Activated T-helper 17 cell treated with anti-CD3 and anti-CD28 coated beads, Interleukin-2, amount 50 U/mL, for 72 hours (primary cell): ENCODE measurements at regions not wholly inside any gene's neighbourhood (a gene's known extent, or its start where the extent isn't known, plus 50 kb on each side); places are given as distances from the start of the nearest gene placed in this dataset.

ENCODE experiments used
- ATAC-seq: fragments of 150-1000 bp; cut with Tn5 transposase; replicated peaks from 2 replicates; pipeline ENCODE4 v1.10.0; 2021; ENCODE audit warnings: mild to moderate bottlenecking, moderate library complexity
- H3K27ac Mint-ChIP-seq: one replicate; pipeline ENCODE4 v1.8.0; 2022; ENCODE audit warnings: mixed read lengths
- H3K27me3 Mint-ChIP-seq: one replicate; pipeline ENCODE4 v1.8.0; 2022; ENCODE audit warnings: mixed read lengths
- H3K36me3 Mint-ChIP-seq: one replicate; pipeline ENCODE4 v1.8.0; 2022; ENCODE audit warnings: low read depth, mild to moderate bottlenecking, mixed read lengths
- H3K4me1 Mint-ChIP-seq: one replicate; pipeline ENCODE4 v1.8.0; 2022; ENCODE audit warnings: mixed read lengths
- H3K4me3 Mint-ChIP-seq: one replicate; pipeline ENCODE4 v1.8.0; 2022; ENCODE audit warnings: mild to moderate bottlenecking, mixed read lengths
- H3K9me3 Mint-ChIP-seq: one replicate; pipeline ENCODE4 v1.8.0; 2022; ENCODE audit warnings: mixed read lengths

- Mint-ChIP-seq H3K4me3 (no peak overlapping the region), H3K4me1 (no peaks in the 10 kb centered on the region), H3K27ac (no peak overlapping the region), H3K36me3 (no peaks in the 10 kb centered on the region), H3K9me3 (no peaks in the 10 kb centered on the region), H3K27me3 (peaks cover 21% of the 10 kb centered on the region)
- ATAC-seq, result no peak
These were observed 147.5 kb upstream of the ANK2 start for GRCh38 chr4:112901962-112902411.

GRCh38 chr4:112905728-112906127 is 143.7 kb upstream of the ANK2 start:
- Mint-ChIP-seq H3K27me3 (peaks cover 14% of the 10 kb centered on the region), H3K4me1 (no peaks in the 10 kb centered on the region), H3K27ac (no peak overlapping the region), H3K9me3 (no peaks in the 10 kb centered on the region), H3K4me3 (no peak overlapping the region), H3K36me3 (no peaks in the 10 kb centered on the region)
- no peak for ATAC-seq

- no peak for ATAC-seq
- Mint-ChIP-seq H3K4me1 (no peaks in the 10 kb centered on the region), H3K9me3 (no peaks in the 10 kb centered on the region), H3K27me3 (peaks cover 10% of the 10 kb centered on the region), H3K36me3 (no peaks in the 10 kb centered on the region), H3K4me3 (no peak overlapping the region), H3K27ac (no peak overlapping the region)
These were observed 140.9 kb upstream of the ANK2 start for GRCh38 chr4:112908511-112908910.

- no peak for ATAC-seq
- Mint-ChIP-seq H3K9me3 (no peaks in the 10 kb centered on the region), H3K4me1 (no peaks in the 10 kb centered on the region), H3K4me3 (no peak overlapping the region), H3K36me3 (no peaks in the 10 kb centered on the region), H3K27me3 (peaks cover 10% of the 10 kb centered on the region), H3K27ac (no peak overlapping the region)
These were observed 139.2 kb upstream of the ANK2 start for GRCh38 chr4:112910109-112910736.

- no peak for ATAC-seq
- Mint-ChIP-seq H3K27ac (no peak overlapping the region), H3K4me3 (no peak overlapping the region), H3K9me3 (no peaks in the 10 kb centered on the region), H3K4me1 (no peaks in the 10 kb centered on the region), H3K36me3 (no peaks in the 10 kb centered on the region), H3K27me3 (no peaks in the 10 kb centered on the region)
These were observed 132.6 kb upstream of the ANK2 start for GRCh38 chr4:112916868-112917267.

- Mint-ChIP-seq H3K36me3 (no peaks in the 10 kb centered on the region), H3K4me3 (no peak overlapping the region), H3K4me1 (no peaks in the 10 kb centered on the region), H3K9me3 (no peaks in the 10 kb centered on the region), H3K27me3 (peaks cover 3% of the 10 kb centered on the region), H3K27ac (no peak overlapping the region)
- ATAC-seq, result no peak
These were observed 125.9 kb upstream of the ANK2 start for GRCh38 chr4:112923516-112923915.

GRCh38 chr4:112926819-112927218 is 122.6 kb upstream of the ANK2 start:
- no peaks in the 10 kb centered on the region for H3K36me3 Mint-ChIP-seq
- no peaks in the 10 kb centered on the region for H3K9me3 Mint-ChIP-seq
- H3K27me3 Mint-ChIP-seq, result peaks cover 12% of the 10 kb centered on the region
- ATAC-seq, result no peak
- H3K27ac Mint-ChIP-seq, result no peak overlapping the region
- H3K4me1 Mint-ChIP-seq, result no peaks in the 10 kb centered on the region
- H3K4me3 Mint-ChIP-seq, result no peak overlapping the region

GRCh38 chr4:112927544-112927943 is 121.9 kb upstream of the ANK2 start:
- Mint-ChIP-seq H3K27me3 (peaks cover 13% of the 10 kb centered on the region), H3K4me3 (no peak overlapping the region), H3K9me3 (no peaks in the 10 kb centered on the region), H3K36me3 (no peaks in the 10 kb centered on the region), H3K4me1 (no peaks in the 10 kb centered on the region), H3K27ac (no peak overlapping the region)
- no peak for ATAC-seq

- Mint-ChIP-seq H3K4me1 (no peaks in the 10 kb centered on the region), H3K9me3 (no peaks in the 10 kb centered on the region), H3K36me3 (no peaks in the 10 kb centered on the region), H3K4me3 (no peak overlapping the region), H3K27ac (no peak overlapping the region), H3K27me3 (peaks cover 19% of the 10 kb centered on the region)
- ATAC-seq, result no peak
These were observed 118.5 kb upstream of the ANK2 start for GRCh38 chr4:112931001-112931400.

GRCh38 chr4:112933790-112934189 is 115.7 kb upstream of the ANK2 start:
- Mint-ChIP-seq H3K4me3 (no peak overlapping the region), H3K27ac (no peak overlapping the region), H3K36me3 (no peaks in the 10 kb centered on the region), H3K9me3 (no peaks in the 10 kb centered on the region), H3K4me1 (no peaks in the 10 kb centered on the region), H3K27me3 (peaks cover 19% of the 10 kb centered on the region)
- no peak for ATAC-seq

- Mint-ChIP-seq H3K36me3 (no peaks in the 10 kb centered on the region), H3K27ac (no peak overlapping the region), H3K4me3 (no peak overlapping the region), H3K4me1 (no peaks in the 10 kb centered on the region), H3K9me3 (no peaks in the 10 kb centered on the region), H3K27me3 (peaks cover 17% of the 10 kb centered on the region)
- ATAC-seq, result no peak
These were observed 110.9 kb upstream of the ANK2 start for GRCh38 chr4:112938461-112939058.

GRCh38 chr4:112939901-112940300 is 109.6 kb upstream of the ANK2 start:
- Mint-ChIP-seq H3K4me3 (no peak overlapping the region), H3K4me1 (no peaks in the 10 kb centered on the region), H3K36me3 (no peaks in the 10 kb centered on the region), H3K9me3 (no peaks in the 10 kb centered on the region), H3K27me3 (peaks cover 10% of the 10 kb centered on the region), H3K27ac (no peak overlapping the region)
- no peak for ATAC-seq

GRCh38 chr4:112940336-112940735 is 109.1 kb upstream of the ANK2 start:
- no peak overlapping the region for H3K4me3 Mint-ChIP-seq
- H3K9me3 Mint-ChIP-seq, result no peaks in the 10 kb centered on the region
- no peak for ATAC-seq
- peaks cover 10% of the 10 kb centered on the region for H3K27me3 Mint-ChIP-seq
- H3K4me1 Mint-ChIP-seq, result no peaks in the 10 kb centered on the region
- H3K27ac Mint-ChIP-seq, result no peak overlapping the region
- H3K36me3 Mint-ChIP-seq, result no peaks in the 10 kb centered on the region

GRCh38 chr4:112942077-112942476 is 107.4 kb upstream of the ANK2 start:
- no peaks in the 10 kb centered on the region for H3K9me3 Mint-ChIP-seq
- H3K36me3 Mint-ChIP-seq, result no peaks in the 10 kb centered on the region
- no peak overlapping the region for H3K4me3 Mint-ChIP-seq
- no peaks in the 10 kb centered on the region for H3K4me1 Mint-ChIP-seq
- peaks cover 17% of the 10 kb centered on the region for H3K27me3 Mint-ChIP-seq
- ATAC-seq, result no peak
- H3K27ac Mint-ChIP-seq, result no peak overlapping the region

GRCh38 chr4:112942997-112943396 is 106.5 kb upstream of the ANK2 start:
- ATAC-seq, result no peak
- Mint-ChIP-seq H3K4me3 (no peak overlapping the region), H3K27me3 (peaks cover 17% of the 10 kb centered on the region), H3K27ac (no peak overlapping the region), H3K9me3 (no peaks in the 10 kb centered on the region), H3K4me1 (no peaks in the 10 kb centered on the region), H3K36me3 (no peaks in the 10 kb centered on the region)
